Endothelial cell of umbilical vein (primary cell): ENCODE measurements at regions not wholly inside any gene's neighbourhood (a gene's known extent, or its start where the extent isn't known, plus 50 kb on each side); places are given as distances from the start of the nearest gene placed in this dataset.

Source experiments
- BruUV-seq: library from RNA; stranded (reverse); fragments of 400-500 nt; replicated peaks from 2 replicates; lab custom pipeline; 2021; lab: Mats Ljungman, UMichigan
- CTCF ChIA-PET: fragments of 300-600, 350-600 bp; sonication (Branson Sonifier 250); formaldehyde crosslinking; loops from one replicate; lab custom pipeline; 2021; ENCODE audit warnings: antibody characterized with exemption, inconsistent platforms; lab: Charles Lee
- POLR2A ChIA-PET: fragments of 300-600, 350-600 bp; sonication (Branson Sonifier 250); formaldehyde crosslinking; loops from one replicate; lab custom pipeline; 2021; ENCODE audit warnings: antibody characterized with exemption, inconsistent platforms; lab: Charles Lee
- DNase-seq: peaks from one replicate; pipeline ENCODE4 v3.0.0-alpha.2; 2011; ENCODE audit warnings: low read depth, low spot score
- FAIRE-seq: peaks from 2 replicates; lab custom pipeline; 2011; peaks lifted over from hg19 to GRCh38; lab: Jason Lieb, UNC
- H2AFZ ChIP-seq: 2 replicates; pipeline ENCODE4 v1.6.0; 2012; ENCODE audit warnings: low read depth, low read length, control low read depth, inconsistent platforms
- H3K27ac ChIP-seq: 2 replicates; pipeline ENCODE4 v1.5.1; 2011; ENCODE audit warnings: low read depth, mild to moderate bottlenecking, control low read depth, low read length, moderate library complexity; ENCODE audit not compliant: insufficient read depth
- H3K27me3 ChIP-seq, 2 experiments: 2 replicates each; pipeline versions ENCODE4 v1.6.0 to v1.6.1; 2011; ENCODE audit warnings: low read length in 2 of 2, mixed read lengths in 1 of 2; ENCODE audit not compliant: control insufficient read depth in 2 of 2, insufficient read depth in 2 of 2
- H3K36me3 ChIP-seq, 2 experiments: 2 replicates in 1 of 2; 3 replicates in 1 of 2; pipeline ENCODE4 v1.5.1; 2011; ENCODE audit warnings: low read length in 2 of 2, mild to moderate bottlenecking in 1 of 2, moderate library complexity in 1 of 2; ENCODE audit not compliant: control insufficient read depth in 2 of 2, insufficient read depth in 2 of 2; ENCODE audit errors: extremely low read depth in 1 of 2
- H3K4me1 ChIP-seq: 3 replicates; pipeline ENCODE4 v1.5.1; 2011; ENCODE audit warnings: mild to moderate bottlenecking, low read length; ENCODE audit not compliant: control insufficient read depth, insufficient read depth; ENCODE audit errors: extremely low read depth
- H3K4me2 ChIP-seq: 2 replicates; pipeline ENCODE4 v1.6.1; 2011; ENCODE audit warnings: low read length, control low read depth, mixed read lengths; ENCODE audit not compliant: insufficient read depth
- H3K4me3 ChIP-seq, 3 experiments: fragments of 200-600 bp in 1 of 3; sonication (generic), shearing (Covaris generic) in 1 of 3; replicated peaks in 1 of 3; 2 replicates each; pipeline ENCODE4 v1.5.1; 2011 to 2016; ENCODE audit warnings: control low read depth in 3 of 3, low read length in 3 of 3, mild to moderate bottlenecking in 2 of 3, inconsistent platforms in 1 of 3, low read depth in 1 of 3, moderate library complexity in 1 of 3; ENCODE audit not compliant: insufficient read depth in 1 of 3
- H3K79me2 ChIP-seq: 2 replicates; pipeline ENCODE4 v1.6.0; 2012; ENCODE audit warnings: low read length, inconsistent platforms; ENCODE audit not compliant: control insufficient read depth, insufficient read depth
- H3K9ac ChIP-seq: replicated peaks from 2 replicates; pipeline ENCODE3; 2011; ENCODE audit warnings: low read length, control low read depth; ENCODE audit not compliant: insufficient read depth; ENCODE audit errors: extremely low read depth
- H3K9me1 ChIP-seq: replicated peaks from 3 replicates; pipeline ENCODE4 v1.6.0; 2011; ENCODE audit warnings: mild to moderate bottlenecking, low read length; ENCODE audit not compliant: control insufficient read depth, insufficient read depth; ENCODE audit errors: extremely low read depth
- H3K9me3 ChIP-seq: replicated peaks from 2 replicates; pipeline ENCODE4 v1.5.1; 2012; ENCODE audit warnings: low read length, inconsistent platforms; ENCODE audit not compliant: control insufficient read depth, insufficient read depth
- H4K20me1 ChIP-seq: replicated peaks from 2 replicates; pipeline ENCODE3; 2011; ENCODE audit warnings: mild to moderate bottlenecking, low read length; ENCODE audit not compliant: control insufficient read depth, insufficient read depth; ENCODE audit errors: extremely low read depth
- EZH2 ChIP-seq: IDR thresholded peaks from 2 replicates; pipeline ENCODE4 v1.6.1; 2012; ENCODE audit warnings: borderline replicate concordance, low read depth, mild to moderate bottlenecking, moderate library complexity, low read length, inconsistent platforms; ENCODE audit not compliant: severe bottlenecking
- JUN ChIP-seq: IDR thresholded peaks from 2 replicates; pipeline ENCODE4 v1.6.1; 2011; ENCODE audit warnings: borderline replicate concordance, low read depth; ENCODE audit not compliant: insufficient read length, insufficient read depth
- MAX ChIP-seq: IDR thresholded peaks from 2 replicates; pipeline ENCODE4 v1.6.1; 2011; ENCODE audit not compliant: insufficient read depth, insufficient read length
- MYC ChIP-seq: IDR thresholded peaks from one replicate; pipeline ENCODE4 v1.6.1; 2011; ENCODE audit warnings: mild to moderate bottlenecking, low read depth, low read length
- POLR2AphosphoS5 ChIP-seq: IDR thresholded peaks from 2 replicates; pipeline ENCODE4 v1.6.1; 2012; ENCODE audit warnings: low read depth, mild to moderate bottlenecking, control low read depth, low read length, moderate library complexity; ENCODE audit not compliant: insufficient read depth
- dilution Hi-C: fragments of 300-500 bp; cut with MboI; formaldehyde crosslinking; loops from one replicate; pipeline ENCODE4 v1.15.0; 2019; ENCODE audit warnings: low sequenced_read_pairs; ENCODE audit not compliant: extremely low pct_ligation_motif_present
- intact Hi-C: fragments of 100-400 bp; cut with micrococcal nuclease; formaldehyde crosslinking; loops from one replicate; pipeline ENCODE4 v1.10.0; 2022
- TF ChIP-seq, protein P1 (sequence below), 2 donors: IDR thresholded peaks; 1 replicate in 1 of 2; 2 replicates in 1 of 2; pipeline ENCODE4 v1.5.1; 2011; ENCODE audit warnings: low read length in 2 of 2, mild to moderate bottlenecking in 2 of 2, moderate library complexity in 2 of 2, control low read depth in 1 of 2, inconsistent platforms in 1 of 2, low read depth in 1 of 2; ENCODE audit not compliant: insufficient read depth in 1 of 2; ENCODE audit errors: extremely low read depth in 1 of 2

- H4K20me1 ChIP-seq, result peaks cover 3% of the 10 kb centered on the region
- peaks cover 11% of the 10 kb centered on the region for H3K79me2 ChIP-seq
- H3K4me3 ChIP-seq, result no peak overlapping the region
- no peaks in the 10 kb centered on the region for H3K9me3 ChIP-seq
- H2AFZ ChIP-seq, result no peak overlapping the region
- no peak overlapping the region for H3K4me2 ChIP-seq
- BruUV-seq, result no TSS peak
- no peaks in the 10 kb centered on the region for H3K9me1 ChIP-seq
- H3K4me1 ChIP-seq, result no peaks in the 10 kb centered on the region
- TF ChIP-seq, protein P1, sequence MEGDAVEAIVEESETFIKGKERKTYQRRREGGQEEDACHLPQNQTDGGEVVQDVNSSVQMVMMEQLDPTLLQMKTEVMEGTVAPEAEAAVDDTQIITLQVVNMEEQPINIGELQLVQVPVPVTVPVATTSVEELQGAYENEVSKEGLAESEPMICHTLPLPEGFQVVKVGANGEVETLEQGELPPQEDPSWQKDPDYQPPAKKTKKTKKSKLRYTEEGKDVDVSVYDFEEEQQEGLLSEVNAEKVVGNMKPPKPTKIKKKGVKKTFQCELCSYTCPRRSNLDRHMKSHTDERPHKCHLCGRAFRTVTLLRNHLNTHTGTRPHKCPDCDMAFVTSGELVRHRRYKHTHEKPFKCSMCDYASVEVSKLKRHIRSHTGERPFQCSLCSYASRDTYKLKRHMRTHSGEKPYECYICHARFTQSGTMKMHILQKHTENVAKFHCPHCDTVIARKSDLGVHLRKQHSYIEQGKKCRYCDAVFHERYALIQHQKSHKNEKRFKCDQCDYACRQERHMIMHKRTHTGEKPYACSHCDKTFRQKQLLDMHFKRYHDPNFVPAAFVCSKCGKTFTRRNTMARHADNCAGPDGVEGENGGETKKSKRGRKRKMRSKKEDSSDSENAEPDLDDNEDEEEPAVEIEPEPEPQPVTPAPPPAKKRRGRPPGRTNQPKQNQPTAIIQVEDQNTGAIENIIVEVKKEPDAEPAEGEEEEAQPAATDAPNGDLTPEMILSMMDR (IDR thresholded peaks at IDR 0.05; ENCODE audit: extremely low read depth in 1 of 2, insufficient read depth in 1 of 2, low read depth in 1 of 2, low read length in 2 of 2), result no peak
- TF ChIP-seq JUN (no peak), POLR2AphosphoS5 (no peak), MAX (no peak), MYC (no peak), EZH2 (no peak)
- ChIA-PET POLR2A (no interaction called here), CTCF (no interaction called here)
- intact Hi-C loops (no loop called here), dilution Hi-C loops (no loop called here)
- no peaks in the 10 kb centered on the region for H3K27me3 ChIP-seq
- no peak overlapping the region for H3K9ac ChIP-seq
- DNase-seq (no peak), FAIRE-seq (no peak)
- no peak overlapping the region for H3K27ac ChIP-seq
- H3K36me3 ChIP-seq, result no peaks in the 10 kb centered on the region
These were observed 381.6 kb downstream of the UTRN start for GRCh38 chr6:144666781-144667180.
